GM12878 (cell line): ENCODE measurements at regions not wholly inside any gene's neighbourhood (a gene's known extent, or its start where the extent isn't known, plus 50 kb on each side); places are given as distances from the start of the nearest gene placed in this dataset.

ENCODE experiments used
- ATAC-seq: fragments of 200-7000 bp; cut with Tn5 transposase; 3 replicates; pipeline ENCODE4 v1.9.1; 2020; ENCODE audit warnings: mild to moderate bottlenecking, moderate library complexity
- BruUV-seq: library from RNA; stranded (reverse); fragments of 400-500 nt; replicated peaks from 2 replicates; lab custom pipeline; 2021; lab: Mats Ljungman, UMichigan
- CTCF ChIA-PET: fragments of 300-600 bp; sonication (Branson Sonifier 250); formaldehyde crosslinking; extraction: SDS; loops from one replicate; lab custom pipeline; 2021; ENCODE audit warnings: inconsistent platforms; lab: Yijun Ruan, JAX
- POLR2A ChIA-PET: fragments of 350-600 bp; formaldehyde crosslinking; extraction: SDS; loops from one replicate; lab custom pipeline; 2021; ENCODE audit warnings: inconsistent platforms; lab: Charles Lee
- RAD21 ChIA-PET: fragments of 300-600 bp; sonication (Branson Sonifier 250); formaldehyde crosslinking; loops from one replicate; lab custom pipeline; 2023; ENCODE audit warnings: antibody characterized with exemption; ENCODE audit not compliant: unreplicated experiment; lab: Charles Lee
- SMC1A ChIA-PET: fragments of 300-600 bp; sonication (Branson Sonifier 250); formaldehyde crosslinking; loops from one replicate; lab custom pipeline; 2023; ENCODE audit not compliant: unreplicated experiment, uncharacterized antibody; lab: Charles Lee
- DNase-seq: peaks from one replicate; pipeline ENCODE4 v3.0.0-alpha.2; 2011; ENCODE audit warnings: low read depth, low spot score
- FAIRE-seq: peaks from 3 replicates; lab custom pipeline; 2011; peaks lifted over from hg19 to GRCh38; lab: Jason Lieb, UNC
- H2AFZ ChIP-seq: 2 replicates; pipeline ENCODE4 v1.6.0; 2011; ENCODE audit warnings: low read depth, low read length, control low read depth; ENCODE audit not compliant: control insufficient read depth
- H3K27ac ChIP-seq: 2 replicates; pipeline ENCODE4 v1.5.1; 2011; ENCODE audit warnings: control low read depth; ENCODE audit not compliant: control insufficient read depth, insufficient read depth
- H3K27me3 ChIP-seq, 2 experiments: replicated peaks in 1 of 2; 2 replicates each; pipeline versions ENCODE4 v1.6.0 to v1.6.1; 2011; ENCODE audit warnings: low read length in 1 of 2; ENCODE audit not compliant: control insufficient read depth in 2 of 2, insufficient read depth in 2 of 2
- H3K36me3 ChIP-seq, 2 experiments: 2 replicates each; pipeline ENCODE4 v1.5.1; 2011; ENCODE audit warnings: low read length in 1 of 2; ENCODE audit not compliant: control insufficient read depth in 2 of 2, insufficient read depth in 2 of 2
- H3K4me1 ChIP-seq: 2 replicates; pipeline ENCODE4 v1.6.1; 2011; ENCODE audit warnings: mild to moderate bottlenecking, low read length, moderate library complexity, mixed read lengths; ENCODE audit not compliant: control insufficient read depth, insufficient read depth
- H3K4me2 ChIP-seq: 2 replicates; pipeline ENCODE4 v1.6.0; 2011; ENCODE audit warnings: control low read depth; ENCODE audit not compliant: control insufficient read depth, insufficient read depth
- H3K4me3 ChIP-seq: fragments of 200-600 bp; sonication (generic); 2 replicates; pipeline ENCODE4 v1.5.1; 2016
- H3K79me2 ChIP-seq: 2 replicates; pipeline ENCODE4 v1.6.0; 2011; ENCODE audit warnings: low read length; ENCODE audit not compliant: control insufficient read depth, insufficient read depth
- H3K9ac ChIP-seq: 2 replicates; pipeline ENCODE4 v1.8.0; 2011; ENCODE audit warnings: low read length, control low read depth, mixed read lengths; ENCODE audit not compliant: control insufficient read depth, insufficient read depth
- H3K9me3 ChIP-seq: replicated peaks from 3 replicates; pipeline ENCODE4 v1.5.1; 2011; ENCODE audit warnings: mild to moderate bottlenecking, low read length; ENCODE audit not compliant: control insufficient read depth, insufficient read depth
- H4K20me1 ChIP-seq: 2 replicates; pipeline ENCODE4 v1.6.0; 2011; ENCODE audit not compliant: control insufficient read depth, insufficient read depth
- CEBPB ChIP-seq, 2 experiments: fragments of 150-350 bp in 1 of 2; IDR thresholded peaks; 2 replicates each; pipeline ENCODE4 v1.6.1; 2012 to 2014; ENCODE audit warnings: low read depth in 2 of 2, low read length in 2 of 2, borderline replicate concordance in 1 of 2, inconsistent platforms in 1 of 2
- MTA3 ChIP-seq: IDR thresholded peaks from 2 replicates; pipeline ENCODE4 v1.6.1; 2012; ENCODE audit warnings: low read length, inconsistent platforms, borderline replicate concordance
- MXI1 ChIP-seq: fragments of 150-350 bp; IDR thresholded peaks from 2 replicates; pipeline ENCODE4 v1.6.1; 2011; ENCODE audit warnings: low read depth, mild to moderate bottlenecking, inconsistent platforms, low read length, improper control_type of control experiment
- NKRF ChIP-seq: fragments of 450-650 bp; conservative IDR thresholded peaks from 2 replicates; pipeline ENCODE4 v1.6.1; 2017; ENCODE audit warnings: mild to moderate bottlenecking, moderate library complexity
- NR2C2 ChIP-seq: IDR thresholded peaks from 2 replicates; pipeline ENCODE4 v1.6.1; 2011; ENCODE audit warnings: borderline replicate concordance, low read depth; ENCODE audit not compliant: control insufficient read depth, insufficient read length
- ZNF217 ChIP-seq: fragments of 450-650 bp; IDR thresholded peaks from 2 replicates; pipeline ENCODE4 v1.6.1; 2017; ENCODE audit warnings: antibody characterized with exemption, mild to moderate bottlenecking
- ZNF622 ChIP-seq: fragments of 450-650 bp; IDR thresholded peaks from 2 replicates; pipeline ENCODE4 v1.6.1; 2017; ENCODE audit warnings: mild to moderate bottlenecking, inconsistent platforms
- WGBS: methylation state at CpG from one replicate; pipeline ENCODE4 v1.1.6; 2016; ENCODE audit warnings: low lambda C conversion rate; ENCODE audit not compliant: insufficient replicate concordance, insufficient coverage; ENCODE audit errors: missing lambda C conversion rate; 5-methylcytosine and 5-hydroxymethylcytosine counted together
- in situ Hi-C: fragments of 300-500 bp; cut with MboI; formaldehyde crosslinking; loops from 9 replicates; pipeline ENCODE4 v1.14.3; 2018; ENCODE audit warnings: mixed read lengths
- intact Hi-C: fragments of 100-400 bp; cut with micrococcal nuclease; formaldehyde crosslinking; loops from one replicate; pipeline ENCODE4 v1.14.2; 2022; ENCODE audit not compliant: unreplicated experiment
- TF ChIP-seq, protein P1 (sequence below): fragments of 150-350 bp; IDR thresholded peaks from 2 replicates; pipeline ENCODE4 v1.6.1; 2014; ENCODE audit warnings: mild to moderate bottlenecking, low read depth, low read length

- Histone ChIP-seq H3K79me2 (no peaks in the 10 kb centered on the region), H3K4me1 (no peaks in the 10 kb centered on the region), H3K4me3 (no peak overlapping the region), H3K9me3 (no peaks in the 10 kb centered on the region), H3K4me2 (no peak overlapping the region), H3K27ac (no peak overlapping the region), H4K20me1 (no peaks in the 10 kb centered on the region), H3K27me3 (peaks cover 1 to 2% of the 10 kb centered on the region in 2 experiments; a peak in 1 of 4 replicates), H2AFZ (no peak overlapping the region), H3K9ac (no peak overlapping the region), H3K36me3 (no peaks in the 10 kb centered on the region)
- ChIA-PET SMC1A (no interaction called here), POLR2A (interaction anchor here (0.7 kb wide), 1 partner anchor 81 kb away, joined by 4 read pairs; no protein-coding TSS in a partner anchor), CTCF (no interaction called here), RAD21 (no interaction called here)
- no peak for FAIRE-seq
- TF ChIP-seq NR2C2 = no peak
- TF ChIP-seq ZNF622 = no peak
- TF ChIP-seq NKRF = no peak
- TF ChIP-seq MXI1 = no peak
- no peak for TF ChIP-seq MTA3
- TF ChIP-seq, protein P1, sequence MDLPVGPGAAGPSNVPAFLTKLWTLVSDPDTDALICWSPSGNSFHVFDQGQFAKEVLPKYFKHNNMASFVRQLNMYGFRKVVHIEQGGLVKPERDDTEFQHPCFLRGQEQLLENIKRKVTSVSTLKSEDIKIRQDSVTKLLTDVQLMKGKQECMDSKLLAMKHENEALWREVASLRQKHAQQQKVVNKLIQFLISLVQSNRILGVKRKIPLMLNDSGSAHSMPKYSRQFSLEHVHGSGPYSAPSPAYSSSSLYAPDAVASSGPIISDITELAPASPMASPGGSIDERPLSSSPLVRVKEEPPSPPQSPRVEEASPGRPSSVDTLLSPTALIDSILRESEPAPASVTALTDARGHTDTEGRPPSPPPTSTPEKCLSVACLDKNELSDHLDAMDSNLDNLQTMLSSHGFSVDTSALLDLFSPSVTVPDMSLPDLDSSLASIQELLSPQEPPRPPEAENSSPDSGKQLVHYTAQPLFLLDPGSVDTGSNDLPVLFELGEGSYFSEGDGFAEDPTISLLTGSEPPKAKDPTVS = no peak
- TF ChIP-seq ZNF217 = no peak
- no peak for TF ChIP-seq CEBPB (IDR thresholded peaks at IDR 0.05; ENCODE audit: borderline replicate concordance in 1 of 2, low read depth in 2 of 2, low read length in 2 of 2)
- no peak for DNase-seq
- WGBS = 28% methylated on average over 10 of the region's 10 CpGs
- intact Hi-C loops (no loop called here), in situ Hi-C loops (no loop called here)
- BruUV-seq = no TSS peak
- no peak for ATAC-seq
Measured at GRCh38 chr3:187484547-187485295, 116.5 kb downstream of the RTP4 start.
